Ishikawa (cell line): ENCODE measurements at regions not wholly inside any gene's neighbourhood (a gene's known extent, or its start where the extent isn't known, plus 50 kb on each side); places are given as distances from the start of the nearest gene placed in this dataset.

ENCODE experiments used
- CEBPB ChIP-seq: IDR thresholded peaks from 2 replicates; pipeline ENCODE4 v1.6.1; 2012
- CREB1 ChIP-seq: IDR thresholded peaks from 2 replicates; pipeline ENCODE4 v1.6.1; 2012; ENCODE audit warnings: low read depth
- EGR1 ChIP-seq: IDR thresholded peaks from 2 replicates; pipeline ENCODE4 v1.6.1; 2012
- EP300 ChIP-seq: IDR thresholded peaks from 2 replicates; pipeline ENCODE4 v1.6.1; 2012; ENCODE audit warnings: borderline replicate concordance
- FOXM1 ChIP-seq: IDR thresholded peaks from 2 replicates; pipeline ENCODE4 v1.6.1; 2012; ENCODE audit warnings: low read depth, borderline replicate concordance
- NFIC ChIP-seq: IDR thresholded peaks from 2 replicates; pipeline ENCODE4 v1.6.1; 2012
- RAD21 ChIP-seq: IDR thresholded peaks from 2 replicates; pipeline ENCODE4 v1.6.1; 2012; ENCODE audit warnings: low read depth
- TAF1 ChIP-seq: IDR thresholded peaks from 2 replicates; pipeline ENCODE4 v1.6.1; 2012; ENCODE audit warnings: low read depth, mild to moderate bottlenecking
- TCF12 ChIP-seq: IDR thresholded peaks from 2 replicates; pipeline ENCODE4 v1.6.1; 2012; ENCODE audit warnings: low read depth
- TEAD4 ChIP-seq: IDR thresholded peaks from 2 replicates; pipeline ENCODE4 v1.6.1; 2012
- YY1 ChIP-seq: IDR thresholded peaks from 2 replicates; pipeline ENCODE4 v1.6.1; 2012; ENCODE audit warnings: low read depth
- ZBTB7A ChIP-seq: IDR thresholded peaks from 2 replicates; pipeline ENCODE4 v1.6.1; 2012; ENCODE audit warnings: low read depth
- TF ChIP-seq, protein P1 (sequence below): IDR thresholded peaks from 2 replicates; pipeline ENCODE4 v1.6.1; 2012; ENCODE audit warnings: low read depth, mild to moderate bottlenecking
- TF ChIP-seq, protein P2 (sequence below): IDR thresholded peaks from 2 replicates; pipeline ENCODE4 v1.6.1; 2012
- TF ChIP-seq, protein P3 (sequence below): IDR thresholded peaks from 2 replicates; pipeline ENCODE4 v1.6.1; 2012

DNA sequence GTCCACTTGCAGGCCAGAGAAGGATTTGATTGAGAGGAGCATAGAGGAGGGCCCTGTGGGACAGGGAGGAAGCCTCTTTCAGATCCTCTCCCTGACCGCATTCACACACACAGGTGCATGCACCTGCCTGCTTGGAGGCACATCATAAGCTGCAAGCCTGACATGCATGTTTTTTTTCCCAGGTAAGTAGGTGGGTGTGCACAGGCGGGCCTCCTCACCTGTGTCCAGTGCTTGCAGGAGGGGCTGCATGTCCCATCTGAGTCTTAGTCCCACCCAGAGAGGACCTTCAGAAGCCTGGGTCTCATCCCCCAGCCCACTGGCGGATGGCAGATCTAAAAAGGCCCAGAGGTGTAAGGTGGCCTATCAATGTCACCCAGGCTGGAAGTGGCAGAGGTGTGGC is 130.8 kb downstream of the TMEM132E start:
- no peak for TF ChIP-seq TEAD4
- TF ChIP-seq EP300 = no peak
- TF ChIP-seq, protein P1, sequence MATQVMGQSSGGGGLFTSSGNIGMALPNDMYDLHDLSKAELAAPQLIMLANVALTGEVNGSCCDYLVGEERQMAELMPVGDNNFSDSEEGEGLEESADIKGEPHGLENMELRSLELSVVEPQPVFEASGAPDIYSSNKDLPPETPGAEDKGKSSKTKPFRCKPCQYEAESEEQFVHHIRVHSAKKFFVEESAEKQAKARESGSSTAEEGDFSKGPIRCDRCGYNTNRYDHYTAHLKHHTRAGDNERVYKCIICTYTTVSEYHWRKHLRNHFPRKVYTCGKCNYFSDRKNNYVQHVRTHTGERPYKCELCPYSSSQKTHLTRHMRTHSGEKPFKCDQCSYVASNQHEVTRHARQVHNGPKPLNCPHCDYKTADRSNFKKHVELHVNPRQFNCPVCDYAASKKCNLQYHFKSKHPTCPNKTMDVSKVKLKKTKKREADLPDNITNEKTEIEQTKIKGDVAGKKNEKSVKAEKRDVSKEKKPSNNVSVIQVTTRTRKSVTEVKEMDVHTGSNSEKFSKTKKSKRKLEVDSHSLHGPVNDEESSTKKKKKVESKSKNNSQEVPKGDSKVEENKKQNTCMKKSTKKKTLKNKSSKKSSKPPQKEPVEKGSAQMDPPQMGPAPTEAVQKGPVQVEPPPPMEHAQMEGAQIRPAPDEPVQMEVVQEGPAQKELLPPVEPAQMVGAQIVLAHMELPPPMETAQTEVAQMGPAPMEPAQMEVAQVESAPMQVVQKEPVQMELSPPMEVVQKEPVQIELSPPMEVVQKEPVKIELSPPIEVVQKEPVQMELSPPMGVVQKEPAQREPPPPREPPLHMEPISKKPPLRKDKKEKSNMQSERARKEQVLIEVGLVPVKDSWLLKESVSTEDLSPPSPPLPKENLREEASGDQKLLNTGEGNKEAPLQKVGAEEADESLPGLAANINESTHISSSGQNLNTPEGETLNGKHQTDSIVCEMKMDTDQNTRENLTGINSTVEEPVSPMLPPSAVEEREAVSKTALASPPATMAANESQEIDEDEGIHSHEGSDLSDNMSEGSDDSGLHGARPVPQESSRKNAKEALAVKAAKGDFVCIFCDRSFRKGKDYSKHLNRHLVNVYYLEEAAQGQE = no peak
- no peak for TF ChIP-seq ZBTB7A
- TF ChIP-seq, protein P2, sequence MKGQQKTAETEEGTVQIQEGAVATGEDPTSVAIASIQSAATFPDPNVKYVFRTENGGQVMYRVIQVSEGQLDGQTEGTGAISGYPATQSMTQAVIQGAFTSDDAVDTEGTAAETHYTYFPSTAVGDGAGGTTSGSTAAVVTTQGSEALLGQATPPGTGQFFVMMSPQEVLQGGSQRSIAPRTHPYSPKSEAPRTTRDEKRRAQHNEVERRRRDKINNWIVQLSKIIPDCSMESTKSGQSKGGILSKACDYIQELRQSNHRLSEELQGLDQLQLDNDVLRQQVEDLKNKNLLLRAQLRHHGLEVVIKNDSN = no peak
- no peak for TF ChIP-seq CEBPB
- TF ChIP-seq TAF1 = no peak
- TF ChIP-seq YY1 = no peak
- no peak for TF ChIP-seq TCF12
- no peak for TF ChIP-seq CREB1
- TF ChIP-seq, protein P3, sequence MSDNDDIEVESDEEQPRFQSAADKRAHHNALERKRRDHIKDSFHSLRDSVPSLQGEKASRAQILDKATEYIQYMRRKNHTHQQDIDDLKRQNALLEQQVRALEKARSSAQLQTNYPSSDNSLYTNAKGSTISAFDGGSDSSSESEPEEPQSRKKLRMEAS = no peak
- no peak for TF ChIP-seq EGR1
- no peak for TF ChIP-seq FOXM1
- TF ChIP-seq RAD21 = no peak
- no peak for TF ChIP-seq NFIC

DNA sequence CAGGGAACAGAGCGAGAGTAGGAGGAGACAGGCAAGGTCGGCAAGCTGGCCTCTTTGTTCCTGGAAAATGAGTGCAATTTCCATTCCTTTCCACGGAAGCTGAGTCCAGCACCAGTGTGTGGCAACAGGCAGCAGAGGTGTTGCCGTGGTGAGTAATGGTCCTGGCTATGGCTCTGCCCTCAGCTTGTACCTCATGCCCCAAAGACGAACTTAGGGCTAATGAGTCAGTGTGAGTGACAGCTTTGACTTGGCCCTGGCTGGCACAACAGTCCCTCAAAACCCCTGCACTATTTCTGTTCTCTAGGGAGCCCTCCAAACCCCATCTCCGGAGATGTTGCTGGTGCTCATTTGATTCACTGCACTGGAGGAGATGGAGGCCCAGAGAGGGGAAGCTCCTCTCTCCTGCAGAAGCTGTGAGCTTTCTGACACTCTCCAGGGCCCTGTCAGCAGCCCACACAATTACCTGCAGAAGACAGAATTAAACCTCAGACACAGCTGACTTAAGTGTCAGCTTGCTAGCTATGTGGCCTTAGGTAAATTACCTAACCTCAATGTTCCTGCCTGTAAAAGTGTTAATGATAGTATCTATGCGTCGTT is 129.9 kb downstream of the TMEM132E start:
- TF ChIP-seq TCF12 (no peak), CEBPB (no peak), EP300 (no peak), NFIC (no peak), EGR1 (no peak), TEAD4 (no peak), ZBTB7A (no peak), RAD21 (no peak), FOXM1 (no peak), CREB1 (no peak), TAF1 (no peak)
- TF ChIP-seq, protein P3 = no peak
- TF ChIP-seq, protein P1 = no peak
- TF ChIP-seq, protein P2 = no peak

DNA sequence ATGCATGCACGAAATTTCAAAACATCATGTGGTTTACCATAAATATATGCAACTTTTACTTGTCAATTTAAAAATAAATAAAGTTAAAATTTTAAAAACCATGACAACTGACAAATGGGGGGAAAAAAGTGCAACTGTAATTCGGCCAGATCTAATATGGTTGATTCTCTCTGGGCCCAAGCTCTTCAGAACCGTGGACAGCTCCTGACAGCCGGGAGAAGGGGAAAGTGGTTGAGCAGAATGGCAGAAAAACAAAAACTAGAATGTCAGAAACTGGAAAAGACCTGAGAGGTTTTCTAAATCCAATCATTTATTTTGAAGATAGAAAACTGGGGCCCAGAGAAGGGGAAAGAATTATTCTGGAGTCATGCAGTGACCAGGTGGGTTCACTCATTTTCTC is 126.6 kb downstream of the TMEM132E start:
- TF ChIP-seq, protein P1 = peak; percentile 90
- no peak for TF ChIP-seq RAD21

DNA sequence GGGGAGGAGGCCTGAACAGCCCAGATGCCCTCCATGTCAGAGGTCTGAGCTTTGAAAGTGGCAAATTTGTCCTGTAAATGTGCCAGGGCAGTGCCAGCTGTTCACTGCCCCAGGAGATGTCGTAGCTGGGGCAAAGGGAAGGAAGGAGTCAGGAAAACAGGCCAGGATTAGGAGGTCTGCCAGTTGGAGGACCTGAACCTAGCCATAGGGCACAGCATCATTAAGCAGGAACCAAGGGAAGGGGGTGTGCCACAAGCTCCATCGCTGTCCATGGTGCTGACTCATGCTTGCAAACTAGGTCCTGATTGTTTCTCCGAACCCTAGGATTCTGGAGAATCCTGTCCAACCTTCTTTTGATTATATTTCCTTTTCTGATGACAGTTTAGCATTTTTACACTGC is 124.2 kb downstream of the TMEM132E start:
- TF ChIP-seq FOXM1 (no peak), TAF1 (no peak)
- TF ChIP-seq, protein P1 = peak; percentile 95
